GM21515 (cell line): ENCODE measurements at regions not wholly inside any gene's neighbourhood (a gene's known extent, or its start where the extent isn't known, plus 50 kb on each side); places are given as distances from the start of the nearest gene placed in this dataset.
"Not testable (repeated sequence)": the region's sequence is repeated elsewhere in the genome, so short reads cannot be mapped to it uniquely, and the experiment has no call there.

Experiments
- ATAC-seq: cut with Tn5 transposase; IDR thresholded peaks from one replicate; pipeline ENCODE4 v1.9.1; 2021; ENCODE audit not compliant: unreplicated experiment

- ATAC-seq: not testable (repeated sequence)
These were observed 190.7 kb upstream of the VIPR2 start for GRCh38 chr7:159335181-159335926.

GRCh38 chr7:159332854-159333479, 188.3 kb upstream of the VIPR2 start:
- ATAC-seq: not testable (repeated sequence)

- ATAC-seq: no peak
These were observed 186.8 kb upstream of the VIPR2 start for GRCh38 chr7:159331462-159331861.

GRCh38 chr7:159329818-159330378, 185.2 kb upstream of the VIPR2 start:
- no peak for ATAC-seq

- no peak for ATAC-seq
These were observed 183.4 kb upstream of the VIPR2 start for GRCh38 chr7:159328096-159328495.

- no peak for ATAC-seq
These were observed 178.7 kb upstream of the VIPR2 start for GRCh38 chr7:159323359-159323758.

GRCh38 chr7:159321278-159321677, 176.6 kb upstream of the VIPR2 start:
- ATAC-seq: no peak

GRCh38 chr7:159318682-159319351, 174.2 kb upstream of the VIPR2 start:
- no peak for ATAC-seq

- ATAC-seq: no peak
These were observed 172.6 kb upstream of the VIPR2 start for GRCh38 chr7:159317294-159317693.

- ATAC-seq: no peak
These were observed 166.5 kb upstream of the VIPR2 start for GRCh38 chr7:159311172-159311494.

- no peak for ATAC-seq
These were observed 165.9 kb upstream of the VIPR2 start for GRCh38 chr7:159310457-159311171.

GRCh38 chr7:159309214-159309613, 164.5 kb upstream of the VIPR2 start:
- not testable (repeated sequence) for ATAC-seq

- no peak for ATAC-seq
These were observed 161.3 kb upstream of the VIPR2 start for GRCh38 chr7:159306012-159306411.

- not testable (repeated sequence) for ATAC-seq
These were observed 160.5 kb upstream of the VIPR2 start for GRCh38 chr7:159305185-159305584.

- not testable (repeated sequence) for ATAC-seq
These were observed 158.8 kb upstream of the VIPR2 start for GRCh38 chr7:159303510-159303909.

- no peak for ATAC-seq
These were observed 151.5 kb upstream of the VIPR2 start for GRCh38 chr7:159296093-159296681.

- ATAC-seq: not testable (repeated sequence)
These were observed 141.8 kb upstream of the VIPR2 start for GRCh38 chr7:159286487-159286886.

GRCh38 chr7:159281573-159281972, 136.9 kb upstream of the VIPR2 start:
- ATAC-seq: no peak

- no peak for ATAC-seq
These were observed 135.3 kb upstream of the VIPR2 start for GRCh38 chr7:159280008-159280407.

- no peak for ATAC-seq
These were observed 128.1 kb upstream of the VIPR2 start for GRCh38 chr7:159272739-159273138.

GRCh38 chr7:159271781-159272180, 127.1 kb upstream of the VIPR2 start:
- ATAC-seq: no peak
